HepG2 (cell line): ENCODE measurements at regions not wholly inside any gene's neighbourhood (a gene's known extent, or its start where the extent isn't known, plus 50 kb on each side); places are given as distances from the start of the nearest gene placed in this dataset.

Experiments
- ATF7 ChIP-seq, 2 experiments: fragments of 450-650 bp in 1 of 2; sonication (generic) in 1 of 2; formaldehyde crosslinking in 1 of 2; IDR thresholded peaks; 2 replicates each; pipeline versions ENCODE4 v1.4.0 to v1.6.1; 2016 to 2020; ENCODE audit warnings: antibody characterized with exemption in 1 of 2, mild to moderate bottlenecking in 1 of 2, missing genetic modification reagents in 1 of 2
- KAT7 ChIP-seq: IDR thresholded peaks from 2 replicates; pipeline ENCODE4 v1.6.1; 2018; ENCODE audit warnings: borderline replicate concordance, missing compliant biosample characterization
- PHF8 ChIP-seq: sonication (generic); formaldehyde crosslinking; IDR thresholded peaks from 2 replicates; pipeline ENCODE4 v1.5.0; 2020; ENCODE audit warnings: missing genetic modification reagents
- TBP ChIP-seq: sonication (generic); formaldehyde crosslinking; IDR thresholded peaks from 2 replicates; pipeline ENCODE4 v1.5.0; 2020; ENCODE audit warnings: missing genetic modification reagents
- ZBTB33 ChIP-seq: sonication (generic); formaldehyde crosslinking; IDR thresholded peaks from 2 replicates; pipeline ENCODE4 v1.4.0; 2020; ENCODE audit warnings: missing genetic modification reagents
- ZKSCAN8 ChIP-seq: IDR thresholded peaks from 2 replicates; pipeline ENCODE4 v1.6.1; 2016; ENCODE audit warnings: borderline replicate concordance, missing genetic modification reagents, missing compliant biosample characterization
- ZNF30 ChIP-seq: sonication (generic); formaldehyde crosslinking; IDR thresholded peaks from 2 replicates; pipeline ENCODE4 v1.5.0; 2020; ENCODE audit warnings: mild to moderate bottlenecking, missing genetic modification reagents

DNA sequence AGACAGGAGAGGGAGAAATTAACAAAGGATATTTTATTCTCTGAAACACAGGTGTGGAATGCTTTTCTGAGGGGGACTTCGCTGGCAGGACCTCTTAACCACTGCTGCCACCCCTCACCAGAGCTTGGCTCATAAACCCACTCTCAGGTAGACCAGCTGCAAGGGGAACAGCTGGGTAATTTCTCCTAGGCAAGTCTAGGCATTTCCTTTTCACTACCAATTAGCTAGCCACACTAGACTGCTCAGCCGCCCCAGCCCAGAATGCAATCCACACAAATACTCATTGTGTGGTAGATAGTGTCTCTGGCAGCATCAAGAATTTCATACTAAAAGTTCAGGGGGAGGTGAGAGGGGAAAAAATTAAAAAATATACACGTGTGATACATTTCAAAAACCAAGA lies 267.6 kb upstream of the ID4 start:
- TF ChIP-seq ATF7 (IDR thresholded peaks at IDR 0.05) = no peak
- TF ChIP-seq ATF7 (CRISPR knock-in tag; IDR thresholded peaks at IDR 0.05) = no peak
- no peak for TF ChIP-seq ZKSCAN8 (CRISPR knock-in tag)
- no peak for TF ChIP-seq PHF8 (CRISPR knock-in tag)
- TF ChIP-seq TBP = no peak
- TF ChIP-seq ZNF30 (CRISPR knock-in tag) = no peak
- TF ChIP-seq ZBTB33 (CRISPR knock-in tag) = no peak
- no peak for TF ChIP-seq KAT7 (CRISPR knock-in tag)
